IgD-negative memory B cell (primary cell): ENCODE measurements at regions not wholly inside any gene's neighbourhood (a gene's known extent, or its start where the extent isn't known, plus 50 kb on each side); places are given as distances from the start of the nearest gene placed in this dataset.

Source experiments
- H3K27ac Mint-ChIP-seq, 3 donors: one replicate each; pipeline ENCODE4 v1.8.0; 2020 to 2022; ENCODE audit warnings: mild to moderate bottlenecking in 3 of 3, mixed read lengths in 3 of 3, moderate library complexity in 1 of 3
- H3K27me3 Mint-ChIP-seq: one replicate; pipeline ENCODE4 v1.8.0; 2021; ENCODE audit warnings: mixed read lengths
- H3K36me3 Mint-ChIP-seq: one replicate; pipeline ENCODE4 v1.8.0; 2020; ENCODE audit warnings: mild to moderate bottlenecking, mixed read lengths
- H3K4me1 Mint-ChIP-seq, 3 donors: one replicate each; pipeline ENCODE4 v1.8.0; 2020 to 2022; ENCODE audit warnings: mixed read lengths in 3 of 3, mild to moderate bottlenecking in 1 of 3
- H3K4me3 Mint-ChIP-seq, 4 donors: one replicate each; pipeline ENCODE4 v1.8.0; 2020 to 2022; ENCODE audit warnings: mild to moderate bottlenecking in 4 of 4, mixed read lengths in 4 of 4, moderate library complexity in 3 of 4
- H3K9me3 Mint-ChIP-seq, 3 donors: one replicate each; pipeline ENCODE4 v1.8.0; 2020 to 2021; ENCODE audit warnings: mixed read lengths in 3 of 3, mild to moderate bottlenecking in 1 of 3

GRCh38 chr9:134983074-134983473 is 65.4 kb upstream of the FCN1 start:
- H3K36me3 Mint-ChIP-seq, result peaks cover 2% of the 10 kb centered on the region
- no peaks in the 10 kb centered on the region for H3K4me1 Mint-ChIP-seq
- peaks cover 3% of the 10 kb centered on the region for H3K27me3 Mint-ChIP-seq
- no peak overlapping the region for H3K4me3 Mint-ChIP-seq
- peaks cover 4 to 8% (median 5%) of the 10 kb centered on the region in 3 donors for H3K9me3 Mint-ChIP-seq
- H3K27ac Mint-ChIP-seq, result no peak overlapping the region

- H3K4me1 Mint-ChIP-seq, result no peaks in the 10 kb centered on the region
- H3K4me3 Mint-ChIP-seq, result no peak overlapping the region
- H3K27me3 Mint-ChIP-seq, result peaks cover 3% of the 10 kb centered on the region
- peaks cover 2% of the 10 kb centered on the region for H3K36me3 Mint-ChIP-seq
- peaks cover 4 to 8% (median 5%) of the 10 kb centered on the region in 3 donors for H3K9me3 Mint-ChIP-seq
- H3K27ac Mint-ChIP-seq, result no peak overlapping the region
Measured at GRCh38 chr9:134983506-134984371, 66.0 kb upstream of the FCN1 start.

GRCh38 chr9:134984372-134985265 is 66.9 kb upstream of the FCN1 start:
- H3K4me1 Mint-ChIP-seq, result no peaks in the 10 kb centered on the region
- H3K36me3 Mint-ChIP-seq, result peaks cover 2% of the 10 kb centered on the region
- peaks cover 3% of the 10 kb centered on the region for H3K27me3 Mint-ChIP-seq

GRCh38 chr9:134985451-134985850 is 67.7 kb upstream of the FCN1 start:
- no peak overlapping the region for H3K27ac Mint-ChIP-seq
- no peak overlapping the region for H3K4me3 Mint-ChIP-seq
- no peaks in the 10 kb centered on the region for H3K4me1 Mint-ChIP-seq
- peaks cover 2% of the 10 kb centered on the region for H3K36me3 Mint-ChIP-seq
- peaks cover 3% of the 10 kb centered on the region for H3K27me3 Mint-ChIP-seq
- H3K9me3 Mint-ChIP-seq, result peaks cover 3 to 8% (median 4%) of the 10 kb centered on the region in 3 donors

More at GRCh38 chr9:134984372-134985265, 66.9 kb upstream of the FCN1 start:
- no peak overlapping the region for H3K4me3 Mint-ChIP-seq
- H3K27ac Mint-ChIP-seq, result no peak overlapping the region
- peaks cover 3 to 8% (median 4%) of the 10 kb centered on the region in 3 donors for H3K9me3 Mint-ChIP-seq

GRCh38 chr9:134986957-134987356 is 69.2 kb upstream of the FCN1 start:
- Mint-ChIP-seq H3K4me3 (no peak overlapping the region), H3K27ac (no peak overlapping the region)

GRCh38 chr9:134987376-134987775 is 69.7 kb upstream of the FCN1 start:
- Mint-ChIP-seq H3K9me3 (peaks cover 2 to 8% (median 4%) of the 10 kb centered on the region in 3 donors), H3K4me3 (no peak overlapping the region), H3K4me1 (no peaks in the 10 kb centered on the region), H3K27me3 (peaks cover 3% of the 10 kb centered on the region), H3K36me3 (peaks cover 2% of the 10 kb centered on the region), H3K27ac (no peak overlapping the region)

More at GRCh38 chr9:134986957-134987356, 69.2 kb upstream of the FCN1 start:
- H3K36me3 Mint-ChIP-seq, result peaks cover 2% of the 10 kb centered on the region
- no peaks in the 10 kb centered on the region for H3K4me1 Mint-ChIP-seq
- H3K9me3 Mint-ChIP-seq, result peaks cover 2 to 8% (median 4%) of the 10 kb centered on the region in 3 donors
- H3K27me3 Mint-ChIP-seq, result peaks cover 3% of the 10 kb centered on the region

GRCh38 chr9:134987906-134988700 is 70.4 kb upstream of the FCN1 start:
- H3K27me3 Mint-ChIP-seq, result peaks cover 3% of the 10 kb centered on the region
- H3K36me3 Mint-ChIP-seq, result peaks cover 2% of the 10 kb centered on the region
- peaks cover 2 to 8% (median 4%) of the 10 kb centered on the region in 3 donors for H3K9me3 Mint-ChIP-seq
- no peaks in the 10 kb centered on the region for H3K4me1 Mint-ChIP-seq
- H3K4me3 Mint-ChIP-seq, result no peak overlapping the region
- no peak overlapping the region for H3K27ac Mint-ChIP-seq

GRCh38 chr9:134988706-134989105 is 71.0 kb upstream of the FCN1 start:
- Mint-ChIP-seq H3K27ac (no peak overlapping the region), H3K9me3 (peaks cover 2 to 8% (median 4%) of the 10 kb centered on the region in 3 donors), H3K27me3 (peaks cover 3% of the 10 kb centered on the region), H3K4me1 (no peaks in the 10 kb centered on the region), H3K4me3 (no peak overlapping the region), H3K36me3 (peaks cover 2% of the 10 kb centered on the region)

GRCh38 chr9:134989206-134990065 is 71.7 kb upstream of the FCN1 start:
- Mint-ChIP-seq H3K9me3 (peaks cover 2 to 8% (median 4%) of the 10 kb centered on the region in 3 donors), H3K27me3 (peaks cover 3% of the 10 kb centered on the region), H3K27ac (no peak overlapping the region), H3K4me3 (peak overlapping the region in 1 of 4 donors; percentile 32), H3K4me1 (no peaks in the 10 kb centered on the region), H3K36me3 (peaks cover 2% of the 10 kb centered on the region)

- peaks cover 7% of the 10 kb centered on the region for H3K27me3 Mint-ChIP-seq
- peaks cover 2 to 6% (median 3%) of the 10 kb centered on the region in 3 donors for H3K9me3 Mint-ChIP-seq
- no peaks in the 10 kb centered on the region for H3K4me1 Mint-ChIP-seq
- no peak overlapping the region for H3K4me3 Mint-ChIP-seq
- H3K36me3 Mint-ChIP-seq, result peaks cover 2% of the 10 kb centered on the region
- H3K27ac Mint-ChIP-seq, result no peak overlapping the region
Measured at GRCh38 chr9:134991808-134992754, 74.4 kb upstream of the FCN1 start.

GRCh38 chr9:134992755-134993124 is 75.0 kb upstream of the FCN1 start:
- Mint-ChIP-seq H3K4me3 (no peak overlapping the region), H3K4me1 (no peaks in the 10 kb centered on the region), H3K27ac (no peak overlapping the region), H3K36me3 (no peaks in the 10 kb centered on the region), H3K27me3 (peaks cover 4% of the 10 kb centered on the region), H3K9me3 (peaks cover 0 to 3% (median 2%) of the 10 kb centered on the region in 3 donors)

GRCh38 chr9:134993416-134993815 is 75.7 kb upstream of the FCN1 start:
- no peak overlapping the region for H3K27ac Mint-ChIP-seq
- no peaks in the 10 kb centered on the region for H3K4me1 Mint-ChIP-seq
- peaks cover 1 to 7% (median 6%) of the 10 kb centered on the region in 3 donors for H3K9me3 Mint-ChIP-seq
- no peaks in the 10 kb centered on the region for H3K36me3 Mint-ChIP-seq
- H3K4me3 Mint-ChIP-seq, result no peak overlapping the region
- peaks cover 4% of the 10 kb centered on the region for H3K27me3 Mint-ChIP-seq
